PC-9 (cell line): ENCODE measurements at regions not wholly inside any gene's neighbourhood (a gene's known extent, or its start where the extent isn't known, plus 50 kb on each side); places are given as distances from the start of the nearest gene placed in this dataset.

ENCODE experiments used
- BruUV-seq: library from RNA; stranded (reverse); fragments of 400-500 nt; replicated peaks from 2 replicates; lab custom pipeline; 2021; lab: Mats Ljungman, UMichigan
- CTCF ChIA-PET: fragments of 300-600 bp; sonication (Branson Sonifier 250); formaldehyde crosslinking; loops from one replicate; lab custom pipeline; 2022; ENCODE audit warnings: antibody characterized with exemption; lab: Charles Lee
- POLR2A ChIA-PET: fragments of 300-600 bp; sonication (Branson Sonifier 250); formaldehyde crosslinking; loops from one replicate; lab custom pipeline; 2022; ENCODE audit warnings: antibody characterized with exemption; ENCODE audit not compliant: unreplicated experiment; lab: Charles Lee
- DNase-seq, 2 experiments: peaks; one replicate each; pipeline versions ENCODE4 v3.0.0 to v3.0.0-alpha.2; 2015 to 2022; ENCODE audit warnings: mixed read lengths in 1 of 2
- H2AFZ ChIP-seq: fragments of 200-600 bp; sonication (generic); 2 replicates; pipeline ENCODE4 v1.8.1; 2017; ENCODE audit warnings: antibody characterized with exemption
- H3F3A ChIP-seq: fragments of 200-600 bp; sonication (generic); 2 replicates; pipeline ENCODE4 v1.8.1; 2017; ENCODE audit warnings: antibody characterized with exemption, mild to moderate bottlenecking, low read depth; ENCODE audit not compliant: insufficient read depth
- H3K27ac ChIP-seq: fragments of 200-600 bp; sonication (generic); 2 replicates; pipeline ENCODE4 v1.6.1; 2016; ENCODE audit warnings: mixed run types
- H3K27me3 ChIP-seq: fragments of 200-600 bp; sonication (generic); 2 replicates; pipeline ENCODE4 v1.6.1; 2016; ENCODE audit warnings: low read depth, mixed run types; ENCODE audit not compliant: insufficient read depth
- H3K36me3 ChIP-seq: fragments of 200-600 bp; sonication (generic); 2 replicates; pipeline ENCODE4 v1.6.1; 2016; ENCODE audit warnings: low read depth, mixed run types
- H3K4me1 ChIP-seq: fragments of 200-600 bp; sonication (generic); replicated peaks from 2 replicates; pipeline ENCODE4 v1.6.1; 2016; ENCODE audit warnings: mixed run types; ENCODE audit not compliant: insufficient read depth
- H3K4me2 ChIP-seq: fragments of 200-600 bp; sonication (generic); 2 replicates; pipeline ENCODE4 v1.6.1; 2017; ENCODE audit warnings: mixed run types
- H3K4me3 ChIP-seq: fragments of 200-600 bp; sonication (generic); 2 replicates; pipeline ENCODE4 v1.6.1; 2016; ENCODE audit warnings: mixed run types
- H3K79me2 ChIP-seq: fragments of 200-600 bp; sonication (generic); 2 replicates; pipeline ENCODE4 v1.6.1; 2017; ENCODE audit warnings: low read depth, mixed run types
- H3K9me2 ChIP-seq: fragments of 200-600 bp; sonication (generic); 2 replicates; pipeline ENCODE4 v1.8.1; 2017; ENCODE audit warnings: mild to moderate bottlenecking; ENCODE audit not compliant: insufficient read depth
- H3K9me3 ChIP-seq: fragments of 200-600 bp; sonication (generic); 2 replicates; pipeline ENCODE4 v1.8.1; 2016; ENCODE audit warnings: low read depth; ENCODE audit not compliant: insufficient read depth
- H4K20me1 ChIP-seq: fragments of 200-600 bp; sonication (generic); 2 replicates; pipeline ENCODE4 v1.8.1; 2017; ENCODE audit not compliant: insufficient read depth
- CTCF ChIP-seq: fragments of 200-600 bp; sonication (generic); conservative IDR thresholded peaks from 2 replicates; pipeline ENCODE4 v1.6.1; 2017; ENCODE audit warnings: mixed run types, antibody characterized with exemption, mild to moderate bottlenecking, moderate library complexity
- EZH2 ChIP-seq: fragments of 200-600 bp; sonication (generic); IDR thresholded peaks from 2 replicates; pipeline ENCODE4 v1.8.0; 2017; ENCODE audit warnings: antibody characterized with exemption, low read depth
- intact Hi-C: fragments of 100-400 bp; cut with micrococcal nuclease; formaldehyde crosslinking; loops from one replicate; pipeline ENCODE4 v1.10.0; 2022; ENCODE audit not compliant: unreplicated experiment

DNA sequence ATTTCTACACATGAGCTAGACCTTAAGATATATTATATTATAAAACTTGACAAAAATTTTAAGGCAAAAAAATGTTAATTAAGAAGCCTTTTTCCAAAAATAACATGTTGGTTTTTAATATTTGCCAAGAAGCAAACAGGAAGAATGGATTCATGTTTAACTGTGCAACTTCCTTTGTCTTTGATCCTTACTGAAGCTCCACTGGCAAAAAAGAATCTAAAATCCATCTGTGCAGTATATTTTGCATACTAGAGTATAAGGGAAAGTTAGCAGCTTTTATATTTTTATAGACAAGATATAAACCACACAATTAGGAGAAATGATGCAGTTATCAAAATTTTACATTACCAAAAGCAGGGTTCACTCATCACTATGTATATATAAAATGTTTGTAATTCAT, 76.9 kb upstream of the RGS18 start:
- CTCF ChIA-PET, result no interaction called here
- no peaks in the 10 kb centered on the region for H3K36me3 ChIP-seq
- H3K4me2 ChIP-seq, result no peak overlapping the region
- H3K4me1 ChIP-seq, result no peaks in the 10 kb centered on the region
- H3F3A ChIP-seq, result no peaks in the 10 kb centered on the region
- intact Hi-C loops, result no loop called here
- POLR2A ChIA-PET, result no interaction called here
- no peaks in the 10 kb centered on the region for H3K27me3 ChIP-seq
- no peak for DNase-seq
- H2AFZ ChIP-seq, result no peak overlapping the region
- no peaks in the 10 kb centered on the region for H4K20me1 ChIP-seq
- no peak overlapping the region for H3K4me3 ChIP-seq
- 0 out of 2 replicates have a peak, but pooled peaks cover 5% of the 10 kb centered on the region for H3K9me2 ChIP-seq
- TF ChIP-seq CTCF (no peak), EZH2 (no peak)
- BruUV-seq, result no TSS peak
- no peaks in the 10 kb centered on the region for H3K9me3 ChIP-seq
- no peaks in the 10 kb centered on the region for H3K79me2 ChIP-seq
- no peak overlapping the region for H3K27ac ChIP-seq

GRCh38 chr1:192086644-192087043, 71.6 kb upstream of the RGS18 start:
- H3K36me3 ChIP-seq, result no peaks in the 10 kb centered on the region
- no peaks in the 10 kb centered on the region for H4K20me1 ChIP-seq
- TF ChIP-seq CTCF, result no peak
- no peak for TF ChIP-seq EZH2
- intact Hi-C loops, result no loop called here
- H3F3A ChIP-seq, result no peaks in the 10 kb centered on the region
- H2AFZ ChIP-seq, result no peak overlapping the region
- no peak for DNase-seq
- ChIA-PET POLR2A (no interaction called here), CTCF (no interaction called here)
- BruUV-seq, result no TSS peak
- no peaks in the 10 kb centered on the region for H3K9me2 ChIP-seq
- H3K4me3 ChIP-seq, result no peak overlapping the region
- H3K9me3 ChIP-seq, result no peaks in the 10 kb centered on the region
- no peak overlapping the region for H3K4me2 ChIP-seq
- no peaks in the 10 kb centered on the region for H3K4me1 ChIP-seq
- no peak overlapping the region for H3K27ac ChIP-seq
- H3K27me3 ChIP-seq, result no peaks in the 10 kb centered on the region
- H3K79me2 ChIP-seq, result no peaks in the 10 kb centered on the region

DNA sequence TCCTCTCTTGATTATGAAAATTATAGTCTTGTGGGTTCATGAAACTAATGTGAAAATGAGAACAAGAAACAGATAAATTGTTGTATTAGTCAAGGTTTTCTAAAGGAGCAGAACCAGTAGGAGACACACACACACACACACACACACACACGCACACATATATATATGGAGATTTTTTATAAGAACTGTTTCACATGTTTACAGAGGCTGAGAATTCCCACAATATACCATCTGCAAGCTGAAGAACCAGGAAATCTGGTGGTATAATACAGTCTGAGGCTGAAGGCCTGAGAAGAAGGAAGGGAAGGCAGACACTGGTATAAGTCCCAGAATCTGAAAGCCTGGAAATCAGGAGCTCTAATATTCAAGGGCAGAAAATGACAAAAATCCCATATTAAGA, 70.9 kb upstream of the RGS18 start:
- Histone ChIP-seq H3K27me3 (no peaks in the 10 kb centered on the region), H3K9me2 (no peaks in the 10 kb centered on the region), H4K20me1 (no peaks in the 10 kb centered on the region), H2AFZ (no peak overlapping the region), H3K4me2 (no peak overlapping the region), H3F3A (no peaks in the 10 kb centered on the region), H3K4me1 (no peaks in the 10 kb centered on the region), H3K79me2 (no peaks in the 10 kb centered on the region), H3K36me3 (no peaks in the 10 kb centered on the region), H3K9me3 (no peaks in the 10 kb centered on the region), H3K4me3 (no peak overlapping the region), H3K27ac (no peak overlapping the region)
- TF ChIP-seq EZH2 (no peak), CTCF (no peak)
- no TSS peak for BruUV-seq
- no peak for DNase-seq
- intact Hi-C loops, result no loop called here
- CTCF ChIA-PET, result no interaction called here
- POLR2A ChIA-PET, result no interaction called here
